Stimulated activated naive CD8-positive, alpha-beta T cell treated with anti-CD3 and anti-CD28 coated beads, Interleukin-15, amount 100 ng/mL, for 72 hours (primary cell): ENCODE measurements at regions not wholly inside any gene's neighbourhood (a gene's known extent, or its start where the extent isn't known, plus 50 kb on each side); places are given as distances from the start of the nearest gene placed in this dataset.
A peak's percentile ranks its signal among the peaks of the same experiment; 100 is the strongest.

ENCODE experiments used
- ATAC-seq: fragments of 150-1000 bp; cut with Tn5 transposase; 2 replicates; pipeline ENCODE4 v1.10.0; 2021; ENCODE audit warnings: mild to moderate bottlenecking, moderate library complexity
- DNase-seq, 2 donors: peaks; one replicate each; pipeline ENCODE4 v3.0.0; 2021 to 2022
- H3K27ac Mint-ChIP-seq, 2 donors: one replicate each; pipeline ENCODE4 v1.8.0; 2022; ENCODE audit warnings: mild to moderate bottlenecking in 2 of 2, mixed read lengths in 2 of 2, moderate library complexity in 2 of 2
- H3K27me3 Mint-ChIP-seq: one replicate; pipeline ENCODE4 v1.8.0; 2022; ENCODE audit warnings: mixed read lengths
- H3K4me1 Mint-ChIP-seq: one replicate; pipeline ENCODE4 v1.8.0; 2022; ENCODE audit warnings: mild to moderate bottlenecking, mixed read lengths
- H3K4me3 Mint-ChIP-seq, 2 donors: one replicate each; pipeline ENCODE4 v1.8.0; 2022; ENCODE audit warnings: mild to moderate bottlenecking in 2 of 2, mixed read lengths in 2 of 2, moderate library complexity in 1 of 2
- H3K9me3 Mint-ChIP-seq, 2 donors: one replicate each; pipeline ENCODE4 v1.8.0; 2022; ENCODE audit warnings: mixed read lengths in 2 of 2

DNA sequence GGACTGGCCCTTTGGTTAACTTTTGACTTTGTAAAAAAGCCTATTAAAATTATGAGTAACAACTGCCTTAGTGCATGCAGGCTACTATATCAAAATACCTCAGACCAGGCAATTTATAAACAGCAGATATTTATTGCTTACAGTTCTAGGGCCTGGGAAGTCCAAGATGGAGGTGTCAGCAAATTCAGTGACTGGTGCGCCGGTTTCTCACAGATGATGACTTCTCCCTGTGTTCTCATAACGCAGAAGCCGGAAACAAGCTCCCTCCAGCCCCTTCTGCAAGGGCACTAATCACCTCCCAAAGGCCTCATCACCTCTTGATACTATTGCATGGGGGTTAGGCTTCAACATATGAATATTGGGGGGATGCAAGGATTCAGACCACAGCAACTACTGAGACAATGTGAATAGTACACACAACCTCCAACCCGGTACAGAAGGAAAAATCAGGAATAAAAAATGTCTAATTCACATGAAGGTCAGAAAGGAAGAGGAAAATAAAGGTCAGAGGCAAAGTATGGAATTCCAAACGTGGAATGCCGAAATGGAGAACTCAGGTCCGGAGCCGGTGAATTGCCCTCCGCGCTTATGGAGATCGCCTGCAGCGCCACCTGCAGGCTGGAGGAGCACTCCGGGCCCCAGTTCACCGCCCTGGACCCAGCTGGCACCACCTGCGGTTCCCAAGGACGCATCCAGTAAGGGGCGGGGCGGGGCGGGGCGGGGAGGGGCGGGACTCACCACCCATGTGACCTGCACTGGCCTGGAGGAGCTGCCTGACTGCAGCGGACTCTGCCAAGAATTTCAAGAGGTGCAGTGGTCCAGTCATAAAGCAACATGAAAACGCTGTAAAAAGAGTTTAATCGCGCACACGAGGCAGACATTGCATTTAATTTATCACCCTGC is 203.4 kb downstream of the KIF26A start:
- DNase-seq (peak; percentile 37 to 38), ATAC-seq (peak; percentile 84)
- peaks cover 9% of the 10 kb centered on the region for H3K27me3 Mint-ChIP-seq
- no peak overlapping the region for H3K27ac Mint-ChIP-seq
- peak overlapping the region in 1 of 2 donors; percentile 6 for H3K4me3 Mint-ChIP-seq
- peaks cover 6 to 11% of the 10 kb centered on the region in 2 donors for H3K9me3 Mint-ChIP-seq
- H3K4me1 Mint-ChIP-seq, result no peaks in the 10 kb centered on the region

DNA sequence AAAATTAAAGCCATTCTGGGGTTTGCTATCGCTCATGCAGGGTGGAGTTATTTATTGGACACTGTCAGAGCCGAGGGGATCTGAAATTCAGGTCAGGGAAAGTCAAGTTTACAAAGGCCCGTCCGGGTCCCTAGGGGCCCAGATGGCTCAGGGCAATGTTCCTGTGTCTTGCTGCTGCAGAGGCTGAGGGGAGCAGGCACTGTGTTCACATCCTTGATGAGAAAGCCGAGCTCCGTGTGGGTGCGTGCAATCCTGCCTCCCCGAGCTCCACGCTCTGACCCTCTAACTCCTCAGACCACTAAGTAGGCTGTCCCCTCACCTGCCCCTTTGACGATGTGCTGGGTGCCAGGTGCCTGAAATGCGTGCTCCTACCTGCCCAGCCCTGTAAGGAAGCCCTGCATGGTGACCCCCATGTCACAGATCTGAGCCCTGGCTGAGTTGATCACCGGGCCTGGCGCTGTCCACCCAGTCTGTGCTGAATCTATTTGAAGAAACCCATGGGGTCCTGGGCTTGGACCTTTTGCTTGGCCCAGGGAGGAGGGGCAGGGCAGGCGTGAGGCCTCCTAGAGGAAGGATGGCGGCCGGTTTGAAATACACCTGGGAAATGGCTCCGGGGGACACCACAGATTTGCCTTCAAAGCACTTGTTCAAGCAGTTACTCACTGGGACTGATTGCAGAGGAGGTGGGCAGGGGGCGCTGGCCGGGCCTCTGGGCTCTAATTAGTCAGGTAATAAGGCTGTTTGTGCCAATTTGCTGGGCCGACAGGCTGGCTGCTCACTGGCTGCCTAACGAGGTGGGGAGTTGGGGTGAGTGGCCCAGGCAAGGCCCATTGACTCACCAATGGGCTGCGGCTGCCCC is 204.3 kb downstream of the KIF26A start:
- Mint-ChIP-seq H3K4me1 (no peaks in the 10 kb centered on the region), H3K4me3 (no peak overlapping the region), H3K9me3 (peaks cover 6 to 11% of the 10 kb centered on the region in 2 donors), H3K27me3 (peaks cover 9% of the 10 kb centered on the region), H3K27ac (no peak overlapping the region)
- ATAC-seq (no peak), DNase-seq (no peak)

DNA sequence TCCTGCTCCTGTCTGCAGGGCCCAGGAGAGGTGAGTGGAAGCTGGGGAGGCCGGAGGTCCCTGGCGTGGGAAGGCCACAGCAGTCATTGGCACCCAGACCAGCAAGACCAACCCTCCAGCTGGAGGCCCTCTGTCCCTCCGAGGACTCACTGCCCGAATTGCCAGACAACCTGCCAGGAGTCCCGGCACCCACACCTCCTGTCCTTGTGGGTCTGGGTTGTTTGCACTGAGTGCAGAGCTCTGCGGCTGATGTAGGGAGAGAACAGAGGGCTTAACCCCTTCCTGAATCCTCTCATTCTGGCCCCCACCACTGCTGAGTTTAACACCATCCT is 204.9 kb downstream of the KIF26A start:
- H3K27me3 Mint-ChIP-seq, result peaks cover 9% of the 10 kb centered on the region
- H3K9me3 Mint-ChIP-seq, result peaks cover 6 to 7% of the 10 kb centered on the region in 2 donors
- H3K27ac Mint-ChIP-seq, result no peak overlapping the region
- ATAC-seq, result no peak
- H3K4me1 Mint-ChIP-seq, result no peaks in the 10 kb centered on the region
- H3K4me3 Mint-ChIP-seq, result no peak overlapping the region
- DNase-seq, result no peak

DNA sequence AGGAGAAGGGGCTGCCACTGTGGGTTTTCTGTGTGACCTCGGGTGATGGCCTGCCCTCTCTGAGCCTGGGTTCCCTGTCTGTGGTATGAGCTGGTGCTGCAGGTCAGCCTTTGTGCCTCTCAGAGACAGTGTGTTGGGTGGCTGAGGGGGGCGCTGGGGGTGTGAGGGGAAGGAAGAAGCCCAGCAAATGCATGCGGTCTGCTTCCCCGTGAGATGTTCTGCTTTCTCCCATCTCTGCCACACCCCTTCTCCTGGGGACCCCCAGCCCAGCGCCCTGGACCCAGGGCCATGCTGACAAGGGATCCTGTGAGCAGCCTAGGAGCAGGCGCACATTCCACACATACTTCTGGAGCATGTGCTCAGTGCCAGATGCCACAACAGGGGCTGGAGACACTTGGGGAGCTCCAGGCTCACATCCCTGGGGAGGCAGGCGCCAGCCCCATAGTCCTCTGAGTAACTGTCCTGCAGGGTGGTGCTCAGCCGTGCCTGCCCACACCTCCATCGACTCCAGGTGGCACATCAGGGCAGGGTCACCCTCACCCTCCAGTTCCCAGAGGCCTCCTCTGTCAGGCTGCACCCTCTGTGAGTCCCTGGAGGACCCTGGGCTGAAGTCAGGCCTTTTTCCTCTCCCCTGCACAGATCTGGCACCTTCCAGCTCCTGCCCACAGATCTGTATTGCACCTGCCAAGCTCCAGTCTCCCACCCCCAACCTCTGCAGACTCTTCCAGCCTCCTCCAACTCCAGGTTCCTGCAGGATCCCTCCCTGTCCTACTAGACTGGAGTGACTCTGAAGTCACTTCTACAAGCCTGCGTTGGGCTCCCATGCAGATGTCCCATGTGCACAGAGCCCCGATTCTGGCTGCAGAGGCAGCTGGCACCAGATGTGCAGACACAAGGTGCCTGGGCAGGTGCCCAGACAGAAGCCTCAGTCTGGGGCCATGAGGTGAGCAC is 205.6 kb downstream of the KIF26A start:
- H3K4me1 Mint-ChIP-seq, result no peaks in the 10 kb centered on the region
- no peak overlapping the region for H3K27ac Mint-ChIP-seq
- H3K4me3 Mint-ChIP-seq, result no peak overlapping the region
- DNase-seq (no peak), ATAC-seq (no peak)
- H3K27me3 Mint-ChIP-seq, result peaks cover 9% of the 10 kb centered on the region
- H3K9me3 Mint-ChIP-seq, result no peaks in the 10 kb centered on the region

GRCh38 chr14:104344818-104345620 is 206.6 kb downstream of the KIF26A start:
- Mint-ChIP-seq H3K27me3 (peaks cover 9% of the 10 kb centered on the region), H3K27ac (no peak overlapping the region), H3K4me1 (no peaks in the 10 kb centered on the region)

GRCh38 chr14:104345621-104346462 is 207.5 kb downstream of the KIF26A start:
- ATAC-seq (no peak), DNase-seq (no peak)
- H3K27me3 Mint-ChIP-seq, result peaks cover 9% of the 10 kb centered on the region
- H3K4me1 Mint-ChIP-seq, result no peaks in the 10 kb centered on the region
- H3K9me3 Mint-ChIP-seq, result no peaks in the 10 kb centered on the region
- no peak overlapping the region for H3K27ac Mint-ChIP-seq
- no peak overlapping the region for H3K4me3 Mint-ChIP-seq

More at GRCh38 chr14:104344818-104345620, 206.6 kb downstream of the KIF26A start:
- H3K9me3 Mint-ChIP-seq, result no peaks in the 10 kb centered on the region
- no peak for ATAC-seq
- DNase-seq, result no peak
- H3K4me3 Mint-ChIP-seq, result no peak overlapping the region

DNA sequence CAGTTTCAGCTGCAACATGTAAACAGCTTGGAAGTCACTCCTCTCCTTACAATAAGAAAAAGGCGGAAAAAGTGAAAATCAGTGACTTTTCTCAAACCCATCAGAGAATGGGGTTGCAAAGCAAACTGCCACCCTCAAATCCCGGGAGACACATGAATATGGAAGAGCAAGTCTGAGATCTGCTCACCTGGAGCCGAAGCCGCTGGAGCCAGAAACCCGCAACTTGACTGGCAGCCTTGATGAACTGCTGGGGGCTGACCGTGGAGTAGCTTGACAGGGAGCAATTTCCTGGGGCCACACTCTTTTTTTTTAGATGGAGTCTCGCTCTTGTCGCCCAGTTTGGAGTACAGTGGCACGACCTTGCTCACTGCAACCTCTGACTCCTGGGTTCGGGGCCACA is 208.2 kb downstream of the KIF26A start:
- Mint-ChIP-seq H3K4me1 (no peaks in the 10 kb centered on the region), H3K9me3 (no peaks in the 10 kb centered on the region), H3K4me3 (no peak overlapping the region), H3K27me3 (peaks cover 9% of the 10 kb centered on the region), H3K27ac (no peak overlapping the region)
- no peak for DNase-seq
- no peak for ATAC-seq

- H3K27ac Mint-ChIP-seq, result no peak overlapping the region
- no peak for ATAC-seq
- H3K4me3 Mint-ChIP-seq, result no peak overlapping the region
- DNase-seq, result no peak
- peaks cover 10% of the 10 kb centered on the region for H3K27me3 Mint-ChIP-seq
- no peaks in the 10 kb centered on the region for H3K4me1 Mint-ChIP-seq
- peaks cover 0 to 7% of the 10 kb centered on the region in 2 donors for H3K9me3 Mint-ChIP-seq
These were observed 210.4 kb downstream of the KIF26A start for GRCh38 chr14:104348741-104349140.

GRCh38 chr14:104349950-104350349 is 211.6 kb downstream of the KIF26A start:
- no peaks in the 10 kb centered on the region for H3K4me1 Mint-ChIP-seq
- H3K9me3 Mint-ChIP-seq, result peaks cover 0 to 7% of the 10 kb centered on the region in 2 donors
- ATAC-seq (no peak), DNase-seq (no peak)
- H3K27me3 Mint-ChIP-seq, result peaks cover 9% of the 10 kb centered on the region
- H3K4me3 Mint-ChIP-seq, result no peak overlapping the region
- no peak overlapping the region for H3K27ac Mint-ChIP-seq

DNA sequence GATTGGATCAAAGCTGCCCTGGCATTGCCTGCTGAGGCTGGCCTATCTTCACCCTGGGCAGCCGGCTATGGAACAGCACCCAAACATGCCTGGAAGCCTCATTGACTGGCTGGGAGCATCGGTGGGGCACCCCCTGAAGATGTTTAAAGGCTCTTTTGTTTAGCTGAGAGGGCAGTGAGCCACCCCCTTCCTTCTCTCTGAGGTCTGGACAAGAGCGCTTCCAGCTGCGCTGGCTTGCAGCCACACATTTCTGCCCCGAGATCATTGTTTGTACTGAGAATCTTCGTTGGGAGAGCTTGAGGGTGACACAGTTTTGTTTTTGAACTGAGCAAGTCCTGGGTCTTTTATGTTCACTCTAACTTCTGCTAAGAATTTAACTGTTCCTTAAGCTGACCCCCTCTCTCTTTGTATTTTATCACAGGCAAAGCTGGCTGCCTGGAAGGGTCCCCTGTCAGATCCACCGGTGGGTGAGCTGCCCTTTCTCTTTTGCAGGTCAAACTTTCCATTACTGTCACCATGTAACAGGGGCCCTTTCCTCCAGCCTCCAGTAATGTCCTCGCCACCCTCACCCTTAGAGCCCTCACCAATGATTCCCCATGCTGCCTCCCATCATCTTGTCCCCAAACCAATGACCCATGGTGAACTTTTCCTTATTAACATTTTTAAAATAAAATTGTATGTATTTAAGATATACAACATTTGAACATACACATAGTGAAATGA is 212.2 kb downstream of the KIF26A start:
- Mint-ChIP-seq H3K4me3 (no peak overlapping the region), H3K27ac (no peak overlapping the region), H3K27me3 (peaks cover 8% of the 10 kb centered on the region), H3K9me3 (peaks cover 0 to 7% of the 10 kb centered on the region in 2 donors), H3K4me1 (no peaks in the 10 kb centered on the region)
- DNase-seq (peak in 1 of 2 donors; percentile 3), ATAC-seq (no peak)

DNA sequence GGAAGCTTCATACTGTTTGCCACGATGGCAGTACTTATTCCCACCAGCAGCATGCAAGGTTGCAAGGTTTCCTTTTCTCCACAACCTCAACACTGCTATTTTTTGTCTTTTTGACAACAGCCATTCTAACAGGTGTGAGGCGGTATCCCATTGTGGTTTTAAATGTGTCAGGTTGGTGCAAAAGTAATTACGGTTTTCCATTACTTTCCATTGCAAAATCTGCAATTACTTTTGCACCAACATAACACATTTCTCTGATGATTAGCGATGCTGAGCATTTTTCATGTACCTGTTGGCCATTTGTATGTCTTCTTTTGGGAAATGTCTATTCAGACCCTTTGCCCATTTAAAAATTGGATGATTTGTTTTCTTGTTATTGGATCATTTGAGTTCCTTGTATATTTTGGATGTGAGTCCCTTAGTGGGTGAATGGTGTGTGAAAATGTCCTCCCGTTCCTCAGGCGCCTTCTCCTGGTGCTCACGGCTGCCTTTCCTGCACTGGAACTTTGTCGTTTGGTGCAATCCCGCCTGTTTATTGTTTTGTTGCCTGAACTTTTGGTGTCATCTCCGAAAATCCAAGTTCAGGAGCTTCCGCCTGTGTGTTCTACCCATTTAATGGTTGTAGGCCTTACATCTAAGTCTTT is 213.6 kb downstream of the KIF26A start:
- ATAC-seq (no peak), DNase-seq (no peak)
- Mint-ChIP-seq H3K4me3 (no peak overlapping the region), H3K27me3 (peaks cover 8% of the 10 kb centered on the region), H3K4me1 (no peaks in the 10 kb centered on the region), H3K9me3 (peaks cover 0 to 7% of the 10 kb centered on the region in 2 donors), H3K27ac (no peak overlapping the region)

GRCh38 chr14:104352493-104353220 is 214.3 kb downstream of the KIF26A start:
- no peak overlapping the region for H3K4me3 Mint-ChIP-seq
- H3K4me1 Mint-ChIP-seq, result no peaks in the 10 kb centered on the region
- H3K9me3 Mint-ChIP-seq, result peaks cover 0 to 7% of the 10 kb centered on the region in 2 donors
- no peak for ATAC-seq
- peak overlapping the region in 1 of 2 donors; percentile 54 for H3K27ac Mint-ChIP-seq
- peaks cover 8% of the 10 kb centered on the region for H3K27me3 Mint-ChIP-seq
- peak in 1 of 2 donors; percentile 0 for DNase-seq
